Activated T-helper 1 cell treated with anti-CD3 and anti-CD28 coated beads, Interleukin-12 subunit alpha, Interleukin-12 subunit beta, Interleukin-2, Interleukin-4 antibody, amounts not matched to agents 30 ng/mL and 10 ng/mL and 1 ng/mL, durations not matched to agents 14 hours and 24 hours and 36 hours (primary cell): ENCODE measurements at regions not wholly inside any gene's neighbourhood (a gene's known extent, or its start where the extent isn't known, plus 50 kb on each side); places are given as distances from the start of the nearest gene placed in this dataset.
"Not testable (repeated sequence)": the region's sequence is repeated elsewhere in the genome, so short reads cannot be mapped to it uniquely, and the experiment has no call there.

Experiments
- DNase-seq: peaks from one replicate; pipeline ENCODE4 v3.0.0; 2021; ENCODE audit warnings: low spot score
- H3K27ac Mint-ChIP-seq: one replicate; pipeline ENCODE4 v1.8.0; 2021; ENCODE audit warnings: mild to moderate bottlenecking, mixed read lengths
- H3K27me3 Mint-ChIP-seq: one replicate; pipeline ENCODE4 v1.8.0; 2022; ENCODE audit warnings: mild to moderate bottlenecking, moderate library complexity, mixed read lengths; ENCODE audit not compliant: insufficient read depth
- H3K36me3 Mint-ChIP-seq: one replicate; pipeline ENCODE4 v1.8.0; 2021; ENCODE audit warnings: low read depth, mixed read lengths
- H3K4me1 Mint-ChIP-seq: one replicate; pipeline ENCODE4 v1.8.0; 2021; ENCODE audit warnings: low read depth, mixed read lengths
- H3K4me3 Mint-ChIP-seq: one replicate; pipeline ENCODE4 v1.8.0; 2021; ENCODE audit warnings: mild to moderate bottlenecking, moderate library complexity, mixed read lengths
- H3K9me3 Mint-ChIP-seq: one replicate; pipeline ENCODE4 v1.8.0; 2021; ENCODE audit warnings: mixed read lengths
- intact Hi-C: fragments of 100-400 bp; cut with micrococcal nuclease; formaldehyde crosslinking; loops from one replicate; pipeline ENCODE4 v1.15.1; 2024

DNA sequence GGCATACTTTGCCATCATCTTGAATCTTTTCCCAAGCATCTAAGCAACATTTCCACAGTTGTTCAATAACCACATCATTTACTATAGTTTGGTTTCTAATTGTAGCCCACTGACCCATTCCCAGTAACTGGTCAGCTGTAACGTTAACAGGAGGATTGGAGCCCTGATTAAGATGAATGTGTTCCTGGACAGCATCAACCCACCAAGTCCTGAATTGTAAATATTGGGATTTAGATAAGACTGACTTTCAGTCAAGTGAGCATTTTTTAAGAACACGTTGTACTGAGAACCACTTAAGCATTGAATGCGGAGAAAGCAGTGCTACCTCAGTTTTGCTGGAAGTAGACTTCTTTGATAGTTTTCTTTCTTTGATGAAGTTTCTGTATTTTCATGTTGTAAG is 53.3 kb upstream of the ARL4D start:
- DNase-seq, intact Hi-C loops, H3K27ac Mint-ChIP-seq, H3K4me3 Mint-ChIP-seq, H3K27me3 Mint-ChIP-seq: not testable (repeated sequence)
- Mint-ChIP-seq H3K36me3 (peaks cover 21% of the 10 kb centered on the region), H3K9me3 (peaks cover 36% of the 10 kb centered on the region), H3K4me1 (peaks cover 14% of the 10 kb centered on the region)

DNA sequence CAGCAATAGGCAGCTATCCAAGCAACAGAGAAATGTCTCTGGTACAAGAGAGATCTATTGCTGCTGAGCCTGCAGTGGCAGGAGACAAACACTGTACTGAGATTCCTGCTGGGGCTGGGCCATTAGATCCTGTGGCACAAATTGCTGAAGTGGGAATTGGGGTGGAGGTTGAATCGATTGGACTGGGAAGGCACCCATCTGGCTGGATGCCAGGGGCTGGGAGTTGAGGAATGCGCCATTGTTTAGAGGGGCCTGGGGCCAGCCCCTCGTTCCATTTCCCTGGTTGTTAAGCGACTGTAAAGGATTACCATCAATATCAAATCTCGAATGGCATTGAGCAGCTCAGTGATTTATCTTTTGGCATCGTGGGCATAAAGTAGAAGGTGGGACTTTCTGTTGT is 54.1 kb upstream of the ARL4D start:
- peaks cover 14% of the 10 kb centered on the region for H3K4me1 Mint-ChIP-seq
- no peak for DNase-seq
- intact Hi-C loops, result no loop called here
- H3K36me3 Mint-ChIP-seq, result peaks cover 19% of the 10 kb centered on the region
- no peak overlapping the region for H3K27ac Mint-ChIP-seq
- peaks cover 4% of the 10 kb centered on the region for H3K27me3 Mint-ChIP-seq
- H3K4me3 Mint-ChIP-seq, result no peak overlapping the region
- H3K9me3 Mint-ChIP-seq, result peaks cover 31% of the 10 kb centered on the region

DNA sequence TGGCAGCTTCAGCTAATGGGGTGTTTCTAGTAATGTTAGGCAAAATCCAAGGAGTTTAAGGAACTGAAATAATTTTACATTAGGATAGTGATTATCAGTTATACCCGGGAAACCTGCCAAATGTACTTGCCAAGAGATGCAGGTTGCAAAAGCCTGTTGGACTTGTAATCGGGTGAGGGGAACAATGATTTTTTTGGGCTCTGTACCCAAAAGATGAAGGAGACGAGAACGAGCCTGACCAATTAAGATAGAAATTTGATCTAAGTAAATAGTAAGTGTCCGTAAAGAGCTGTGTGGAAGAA is 56.3 kb upstream of the ARL4D start:
- Mint-ChIP-seq H3K9me3 (peaks cover 9% of the 10 kb centered on the region), H3K4me1 (peaks cover 14% of the 10 kb centered on the region), H3K27ac (peak overlapping the region; percentile 91), H3K27me3 (peaks cover 4% of the 10 kb centered on the region), H3K4me3 (no peak overlapping the region), H3K36me3 (peaks cover 7% of the 10 kb centered on the region)
- no peak for DNase-seq
- intact Hi-C loops, result loop anchor here (1.0 to 2.0 kb wide), 2 partner anchors 19 to 46 kb away; no protein-coding TSS in a partner anchor

DNA sequence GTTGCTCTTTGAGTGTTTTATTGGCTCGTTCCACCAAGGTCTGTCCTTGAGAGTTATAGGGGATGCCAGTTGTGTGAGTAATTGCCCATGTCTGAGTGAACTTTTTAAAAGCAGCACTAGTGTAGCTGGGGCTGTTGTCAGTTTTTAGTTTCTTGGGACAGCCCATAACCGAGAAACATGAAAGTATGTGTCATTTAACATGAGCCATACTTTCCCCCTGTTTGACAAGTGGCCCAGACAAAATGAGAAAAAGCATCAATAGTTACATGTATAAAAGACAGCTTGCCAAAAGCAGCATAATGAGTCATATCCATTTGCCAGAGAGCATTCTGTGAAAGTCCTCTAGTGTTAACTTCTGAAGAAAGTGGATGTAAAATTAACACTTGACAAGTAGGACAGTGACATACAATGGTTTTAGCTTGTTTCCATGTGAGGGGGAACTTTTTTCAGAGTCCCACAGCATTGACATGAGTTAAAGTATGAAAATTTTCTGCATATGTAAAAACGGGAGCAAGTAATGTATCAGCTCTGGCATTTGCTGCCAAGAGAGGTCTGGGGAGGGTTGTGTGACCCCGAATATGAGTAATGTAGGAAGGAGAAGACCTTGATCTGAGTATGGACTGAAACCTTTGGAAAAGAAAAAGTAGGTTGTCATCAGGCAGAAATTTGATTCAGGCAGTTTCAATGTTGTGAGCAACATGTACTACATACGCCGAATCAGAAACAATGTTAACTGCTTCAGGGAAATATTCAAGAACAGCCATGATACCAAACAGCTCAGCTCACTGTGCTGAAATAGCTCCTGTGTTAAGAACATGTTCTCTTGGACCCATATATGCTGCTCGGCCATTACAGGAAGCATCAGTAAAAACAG is 56.8 kb upstream of the ARL4D start:
- peak overlapping the region; percentile 91 for H3K27ac Mint-ChIP-seq
- H3K36me3 Mint-ChIP-seq, result peaks cover 4% of the 10 kb centered on the region
- no peak for DNase-seq
- intact Hi-C loops, result loop anchor here (1.0 to 2.0 kb wide), 2 partner anchors 19 to 47 kb away; no protein-coding TSS in a partner anchor
- H3K9me3 Mint-ChIP-seq, result peaks cover 3% of the 10 kb centered on the region
- peak overlapping the region; percentile 34 for H3K4me3 Mint-ChIP-seq
- H3K4me1 Mint-ChIP-seq, result peaks cover 14% of the 10 kb centered on the region
- peaks cover 4% of the 10 kb centered on the region for H3K27me3 Mint-ChIP-seq

DNA sequence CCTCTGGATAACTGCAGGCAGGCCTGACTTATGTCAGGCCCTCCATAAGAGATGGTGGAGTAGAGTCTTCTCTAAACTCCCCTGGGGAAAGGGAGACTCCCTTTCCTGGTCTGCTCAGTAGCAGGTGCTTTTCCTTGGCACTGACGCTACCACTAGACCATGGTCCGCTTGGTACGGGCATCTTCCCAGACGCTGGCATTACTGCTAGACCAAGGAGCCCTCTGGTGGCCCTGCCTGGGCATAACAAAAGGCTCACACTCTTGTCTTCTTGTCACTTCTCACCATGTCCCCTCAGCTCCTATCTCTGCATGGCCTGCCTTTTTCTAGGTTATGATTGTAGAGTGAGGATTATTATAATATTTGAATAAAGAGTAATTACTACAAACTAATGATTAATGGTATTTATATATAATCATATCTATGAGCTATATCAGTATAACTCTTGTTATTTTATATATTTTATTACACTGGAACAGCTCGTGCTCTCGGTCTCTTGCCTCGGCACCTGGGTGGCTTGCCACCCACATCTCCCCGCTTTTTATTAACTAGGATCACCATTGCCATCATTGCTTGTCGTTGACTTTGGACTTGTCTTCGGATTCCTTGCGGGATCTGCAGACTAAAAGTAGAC is 59.8 kb upstream of the ARL4D start:
- Mint-ChIP-seq H3K27me3 (peaks cover 4% of the 10 kb centered on the region), H3K4me1 (peaks cover 23% of the 10 kb centered on the region), H3K27ac (no peak overlapping the region), H3K9me3 (no peaks in the 10 kb centered on the region), H3K36me3 (peaks cover 1% of the 10 kb centered on the region), H3K4me3 (no peak overlapping the region)
- intact Hi-C loops, result no loop called here
- DNase-seq, result peak; percentile 44

DNA sequence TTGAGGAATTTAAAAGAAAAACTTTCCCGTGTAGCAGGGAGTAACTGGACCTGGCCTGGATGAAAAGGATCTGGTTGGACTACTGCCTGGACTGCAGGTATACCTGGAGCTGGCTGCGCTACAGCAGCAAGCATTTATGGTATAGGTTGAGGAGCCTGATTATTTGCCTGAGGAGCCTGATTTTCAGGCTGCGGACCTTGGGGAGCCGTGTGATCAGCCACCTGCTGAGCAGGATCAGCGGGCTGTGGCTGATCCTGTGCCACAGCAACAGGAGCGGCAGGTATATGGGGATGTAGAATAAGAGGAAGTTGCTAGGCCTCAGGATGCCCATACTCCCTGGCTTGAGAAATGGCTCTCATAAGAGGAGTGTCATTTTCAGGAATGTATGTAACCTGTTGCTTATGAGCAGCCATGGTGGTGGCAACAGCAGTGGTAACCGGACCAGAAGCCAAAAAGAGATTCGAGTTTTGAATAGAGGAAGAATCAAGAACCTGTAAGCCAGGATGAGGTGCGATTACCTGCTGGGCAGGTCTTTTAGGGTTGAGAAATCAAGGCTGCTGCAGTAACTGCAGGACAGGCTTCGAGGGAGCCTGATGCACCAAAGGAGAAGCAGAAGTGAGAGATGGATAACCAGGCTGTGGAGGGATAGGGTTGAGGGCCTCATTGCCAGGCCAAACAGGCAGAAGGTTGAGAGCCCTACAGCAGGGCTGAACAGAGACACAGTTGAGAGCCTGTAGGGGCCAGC is 60.9 kb upstream of the ARL4D start:
- H3K36me3 Mint-ChIP-seq, result peaks cover 1% of the 10 kb centered on the region
- no peak overlapping the region for H3K27ac Mint-ChIP-seq
- peaks cover 27% of the 10 kb centered on the region for H3K4me1 Mint-ChIP-seq
- H3K27me3 Mint-ChIP-seq, result peaks cover 2% of the 10 kb centered on the region
- no peak for DNase-seq
- intact Hi-C loops, result no loop called here
- no peak overlapping the region for H3K4me3 Mint-ChIP-seq
- H3K9me3 Mint-ChIP-seq, result no peaks in the 10 kb centered on the region

DNA sequence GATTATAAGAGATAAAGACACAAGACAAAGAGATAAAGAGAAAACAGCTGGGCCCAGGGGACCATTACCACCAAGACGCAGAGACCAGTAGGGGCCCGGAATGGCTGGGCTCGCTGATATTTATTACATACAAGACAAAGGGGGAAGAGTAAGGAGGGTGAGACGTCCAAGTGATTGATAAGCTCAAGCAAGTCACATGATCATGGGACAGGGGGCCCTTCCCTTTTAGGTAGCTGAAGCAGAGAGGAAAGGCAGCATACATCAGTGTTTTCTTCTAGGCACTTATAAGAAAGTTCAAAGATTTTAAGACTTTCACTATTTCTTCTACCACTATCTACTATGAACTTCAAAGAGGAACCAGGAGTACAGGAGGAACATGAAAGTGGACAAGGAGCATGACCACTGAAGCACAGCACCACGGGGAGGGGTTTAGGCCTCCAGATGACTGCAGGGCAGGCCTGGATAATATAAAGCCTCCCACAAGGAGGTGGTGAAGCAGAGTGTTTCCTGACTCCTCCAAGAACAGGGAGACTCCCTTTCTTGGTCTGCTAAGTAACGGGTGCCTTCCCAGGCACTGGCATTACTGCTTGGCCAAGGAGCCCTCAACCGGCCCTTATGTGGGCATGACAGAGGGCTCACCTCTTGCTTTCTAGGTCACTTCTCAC is 63.9 kb upstream of the ARL4D start:
- DNase-seq, result no peak
- Mint-ChIP-seq H3K9me3 (no peaks in the 10 kb centered on the region), H3K4me1 (peaks cover 14% of the 10 kb centered on the region), H3K27ac (no peak overlapping the region), H3K4me3 (no peak overlapping the region), H3K36me3 (no peaks in the 10 kb centered on the region), H3K27me3 (no peaks in the 10 kb centered on the region)
- intact Hi-C loops, result no loop called here

DNA sequence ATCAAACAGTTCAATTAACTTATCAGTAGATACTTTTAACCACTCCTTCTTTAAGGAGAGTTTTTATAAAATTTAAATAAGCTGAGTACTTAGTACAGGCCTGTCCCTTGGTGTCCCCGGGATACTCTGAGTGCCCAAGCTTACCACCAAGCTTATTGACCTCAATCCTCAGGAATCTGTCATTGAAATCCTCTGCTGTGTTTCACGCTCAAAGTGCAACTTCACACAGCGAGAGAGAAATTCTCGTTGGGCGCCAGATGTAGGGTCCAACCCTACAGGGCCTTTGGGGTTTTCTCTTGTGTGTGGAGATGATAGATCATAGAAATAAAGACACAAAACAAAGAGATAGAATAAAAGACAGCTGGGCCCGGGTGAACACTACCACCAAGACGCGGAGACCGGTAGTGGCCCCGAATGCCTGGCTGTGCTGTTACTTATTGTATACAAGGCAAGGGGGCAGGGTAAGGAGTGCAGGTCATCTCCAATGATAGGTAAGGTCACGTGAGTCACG is 65.3 kb upstream of the ARL4D start:
- Mint-ChIP-seq H3K4me3 (peak overlapping the region; percentile 10), H3K27me3 (peaks cover 8% of the 10 kb centered on the region), H3K9me3 (no peaks in the 10 kb centered on the region), H3K27ac (no peak overlapping the region), H3K4me1 (peaks cover 14% of the 10 kb centered on the region), H3K36me3 (no peaks in the 10 kb centered on the region)
- no peak for DNase-seq
- intact Hi-C loops, result no loop called here

DNA sequence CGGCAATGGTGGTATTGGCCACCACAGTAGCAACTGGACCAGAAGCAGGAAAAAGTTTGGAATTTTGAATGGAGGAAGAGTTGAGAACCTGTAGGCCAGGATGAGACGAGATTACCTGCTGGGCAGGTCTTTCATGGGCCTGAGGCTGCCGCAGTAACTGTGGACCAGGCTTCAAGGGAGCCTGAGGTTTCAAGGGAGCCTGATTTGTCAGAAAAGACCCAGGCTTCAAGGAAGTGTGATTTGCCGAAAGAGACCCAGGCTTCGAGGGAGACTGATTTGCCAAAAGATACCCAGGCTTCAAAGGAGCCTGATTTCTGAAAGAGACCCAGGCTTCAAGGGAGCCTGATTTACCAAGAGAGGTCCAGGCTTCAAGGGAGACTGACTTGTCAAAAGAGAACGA is 66.6 kb upstream of the ARL4D start:
- Mint-ChIP-seq H3K4me1 (peaks cover 25% of the 10 kb centered on the region), H3K9me3 (no peaks in the 10 kb centered on the region), H3K4me3 (no peak overlapping the region), H3K36me3 (no peaks in the 10 kb centered on the region), H3K27me3 (peaks cover 17% of the 10 kb centered on the region), H3K27ac (no peak overlapping the region)
- intact Hi-C loops, result no loop called here
- DNase-seq, result no peak

DNA sequence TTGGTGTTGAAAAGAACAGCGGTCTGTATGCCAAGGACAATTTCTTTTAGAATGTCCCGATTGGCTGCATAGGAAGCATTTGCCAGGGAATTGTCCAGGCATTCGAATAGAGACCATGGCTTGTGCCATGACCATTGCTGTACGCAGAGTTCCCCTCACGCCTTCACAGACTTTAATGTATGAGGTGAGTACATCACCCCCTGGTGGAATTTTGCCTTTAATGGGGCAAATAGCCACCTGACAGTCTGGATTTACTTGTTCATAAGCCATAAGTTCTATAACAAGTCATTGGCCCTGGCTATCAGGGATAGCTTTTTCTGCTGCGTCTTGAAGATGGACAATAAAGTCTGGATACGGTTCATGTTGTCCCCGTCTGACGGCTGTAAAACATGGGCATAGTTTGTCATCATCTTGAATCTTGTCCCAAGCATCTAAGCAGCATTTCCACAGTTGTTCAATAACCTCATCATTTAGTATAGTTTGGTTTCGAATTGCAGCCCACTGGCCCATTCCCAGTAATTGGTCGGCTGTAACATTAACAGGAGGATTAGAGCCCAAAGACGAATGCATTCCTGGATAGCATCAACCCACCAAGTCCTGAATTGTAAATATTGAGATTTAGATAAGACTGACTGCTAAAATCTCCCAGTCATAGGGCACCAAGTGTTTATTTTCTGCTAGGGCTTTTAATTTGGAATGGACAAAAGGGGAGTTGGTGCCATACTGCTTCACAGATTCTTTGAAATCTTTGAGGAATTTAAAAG is 67.7 kb upstream of the ARL4D start:
- peaks cover 21% of the 10 kb centered on the region for H3K27me3 Mint-ChIP-seq
- H3K27ac Mint-ChIP-seq, result no peak overlapping the region
- intact Hi-C loops, result no loop called here
- no peaks in the 10 kb centered on the region for H3K9me3 Mint-ChIP-seq
- no peak overlapping the region for H3K4me3 Mint-ChIP-seq
- peaks cover 32% of the 10 kb centered on the region for H3K4me1 Mint-ChIP-seq
- DNase-seq, result no peak
- no peaks in the 10 kb centered on the region for H3K36me3 Mint-ChIP-seq

DNA sequence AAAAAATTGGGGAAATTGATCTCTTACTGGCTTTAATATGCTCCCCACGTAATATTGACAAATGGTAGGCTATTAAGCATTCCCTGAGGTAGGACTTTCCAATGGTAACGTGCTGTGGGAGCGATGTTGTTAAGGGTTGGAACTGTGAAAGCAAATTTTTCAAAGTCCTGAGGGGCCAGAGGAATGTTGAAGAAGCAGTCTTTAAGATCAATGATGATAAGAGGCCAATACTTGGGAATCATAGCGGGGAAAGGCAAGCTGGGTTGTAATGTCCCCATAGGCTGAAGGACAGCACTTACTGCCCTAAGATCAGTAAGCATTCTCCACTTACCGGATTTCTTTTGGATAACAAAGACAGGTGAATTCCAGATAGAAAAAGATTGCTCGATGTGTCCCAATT is 69.6 kb upstream of the ARL4D start:
- Mint-ChIP-seq H3K36me3 (no peaks in the 10 kb centered on the region), H3K4me3 (no peak overlapping the region), H3K4me1 (peaks cover 25% of the 10 kb centered on the region), H3K9me3 (no peaks in the 10 kb centered on the region), H3K27ac (no peak overlapping the region), H3K27me3 (peaks cover 21% of the 10 kb centered on the region)
- no peak for DNase-seq
- intact Hi-C loops, result no loop called here

DNA sequence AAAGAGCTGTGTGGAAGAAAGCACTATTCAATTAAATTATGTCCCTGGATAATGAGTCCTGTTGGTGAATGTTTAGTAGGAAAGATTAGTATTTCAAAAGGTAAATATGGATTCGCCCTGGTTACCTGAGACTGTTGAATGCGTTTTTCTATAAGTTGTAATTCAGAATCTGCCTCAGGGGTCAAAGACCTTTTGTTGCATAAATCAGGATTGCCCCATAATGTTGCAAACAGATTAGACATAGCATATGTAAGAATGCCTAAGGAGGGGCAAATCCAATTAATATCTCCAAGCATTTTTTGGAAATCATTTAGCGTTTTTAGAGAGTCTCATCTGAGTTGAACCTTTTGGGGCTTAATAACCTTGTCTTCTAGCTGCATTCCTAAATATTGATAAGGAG is 70.1 kb upstream of the ARL4D start:
- H3K36me3 Mint-ChIP-seq, result no peaks in the 10 kb centered on the region
- DNase-seq, result no peak
- H3K4me1 Mint-ChIP-seq, result peaks cover 20% of the 10 kb centered on the region
- intact Hi-C loops, result no loop called here
- H3K4me3 Mint-ChIP-seq, result no peak overlapping the region
- H3K27me3 Mint-ChIP-seq, result peaks cover 21% of the 10 kb centered on the region
- no peak overlapping the region for H3K27ac Mint-ChIP-seq
- no peaks in the 10 kb centered on the region for H3K9me3 Mint-ChIP-seq
